Trophoblast cell (in vitro differentiated cells and primary cell): ENCODE measurements at regions not wholly inside any gene's neighbourhood (a gene's known extent, or its start where the extent isn't known, plus 50 kb on each side); places are given as distances from the start of the nearest gene placed in this dataset.

Experiments
- DNase-seq, 2 donors: peaks; one replicate each; pipeline ENCODE4 v3.0.0-alpha.2; 2016
- H2AFZ ChIP-seq: 2 replicates; pipeline ENCODE4 v1.6.1; 2013; ENCODE audit warnings: low read length, moderate library complexity, mild to moderate bottlenecking; ENCODE audit not compliant: insufficient read depth, poor library complexity
- H2AK5ac ChIP-seq: 2 replicates; pipeline ENCODE4 v1.6.1; 2013; ENCODE audit warnings: mild to moderate bottlenecking, low read length
- H2BK120ac ChIP-seq: 2 replicates; pipeline ENCODE4 v1.6.1; 2013; ENCODE audit warnings: low read length, mild to moderate bottlenecking, moderate library complexity; ENCODE audit not compliant: insufficient read depth, poor library complexity
- H2BK12ac ChIP-seq: 2 replicates; pipeline ENCODE4 v1.6.1; 2013; ENCODE audit warnings: mild to moderate bottlenecking, low read length, moderate library complexity
- H2BK5ac ChIP-seq: 2 replicates; pipeline ENCODE4 v1.6.1; 2013; ENCODE audit warnings: low read length, low read depth, moderate library complexity, mild to moderate bottlenecking; ENCODE audit not compliant: poor library complexity
- H3K14ac ChIP-seq: 2 replicates; pipeline ENCODE4 v1.6.1; 2013; ENCODE audit warnings: mild to moderate bottlenecking, low read length
- H3K18ac ChIP-seq: 2 replicates; pipeline ENCODE4 v1.6.1; 2013; ENCODE audit warnings: mild to moderate bottlenecking, low read length
- H3K23ac ChIP-seq: 2 replicates; pipeline ENCODE4 v1.6.1; 2013; ENCODE audit warnings: low read length
- H3K27ac ChIP-seq: 2 replicates; pipeline ENCODE4 v1.5.1; 2013; ENCODE audit warnings: low read depth, mild to moderate bottlenecking, inconsistent platforms, low read length, moderate library complexity
- H3K27me3 ChIP-seq: 2 replicates; pipeline ENCODE4 v1.6.1; 2013; ENCODE audit warnings: inconsistent platforms, mild to moderate bottlenecking, low read length, moderate library complexity; ENCODE audit not compliant: insufficient read depth
- H3K36me3 ChIP-seq, 2 experiments: 1 replicate in 1 of 2; 2 replicates in 1 of 2; pipeline ENCODE4 v1.6.1; 2013; ENCODE audit warnings: low read length in 2 of 2, mild to moderate bottlenecking in 2 of 2, moderate library complexity in 1 of 2; ENCODE audit not compliant: insufficient read depth in 2 of 2, control insufficient read depth in 1 of 2
- H3K4ac ChIP-seq: 2 replicates; pipeline ENCODE4 v1.6.1; 2013; ENCODE audit warnings: low read depth, mild to moderate bottlenecking, low read length, moderate library complexity
- H3K4me1 ChIP-seq, 2 experiments: 1 replicate in 1 of 2; 2 replicates in 1 of 2; pipeline ENCODE4 v1.6.1; 2013; ENCODE audit warnings: low read length in 2 of 2, mild to moderate bottlenecking in 2 of 2, moderate library complexity in 1 of 2; ENCODE audit not compliant: insufficient read depth in 2 of 2, control insufficient read depth in 1 of 2
- H3K4me2 ChIP-seq: 2 replicates; pipeline ENCODE4 v1.6.1; 2013; ENCODE audit warnings: inconsistent platforms, mild to moderate bottlenecking, low read length, moderate library complexity
- H3K4me3 ChIP-seq: 2 replicates; pipeline ENCODE4 v1.5.1; 2013; ENCODE audit warnings: mild to moderate bottlenecking, low read depth, low read length, inconsistent platforms
- H3K79me1 ChIP-seq: one replicate; pipeline ENCODE4 v1.6.1; 2013; ENCODE audit warnings: low read length
- H3K79me2 ChIP-seq: 2 replicates; pipeline ENCODE4 v1.6.1; 2013; ENCODE audit warnings: low read length, mild to moderate bottlenecking; ENCODE audit not compliant: control insufficient read depth, insufficient read depth, poor library complexity
- H3K9ac ChIP-seq: 2 replicates; pipeline ENCODE4 v1.6.1; 2013; ENCODE audit warnings: mild to moderate bottlenecking, low read length
- H3K9me3 ChIP-seq: 2 replicates; pipeline ENCODE4 v1.6.1; 2013; ENCODE audit warnings: low read depth, mild to moderate bottlenecking, control low read depth, inconsistent platforms, low read length; ENCODE audit not compliant: insufficient read depth
- H4K12ac ChIP-seq: 2 replicates; pipeline ENCODE4 v1.6.1; 2013; ENCODE audit warnings: low read depth, mild to moderate bottlenecking, low read length, moderate library complexity
- H4K8ac ChIP-seq: 2 replicates; pipeline ENCODE4 v1.6.1; 2013; ENCODE audit warnings: low read depth, mild to moderate bottlenecking, low read length, moderate library complexity
- H4K91ac ChIP-seq: one replicate; pipeline ENCODE4 v1.6.1; 2013; ENCODE audit warnings: low read depth, mild to moderate bottlenecking, low read length, moderate library complexity
- whole genome bisulfite sequencing: extraction: QIAGEN DNeasy Blood & Tissue Kit; methylation state at CpG from one replicate; pipeline ENCODE4 v1.1.7; 2013; ENCODE audit warnings: missing lambda C conversion rate; ENCODE audit not compliant: insufficient read length, insufficient coverage; ENCODE audit errors: extremely low coverage; 5-methylcytosine and 5-hydroxymethylcytosine counted together

- H2BK12ac ChIP-seq = no peak overlapping the region
- H4K12ac ChIP-seq = no peak overlapping the region
- no peak overlapping the region for H3K4me2 ChIP-seq
- H3K14ac ChIP-seq = no peak overlapping the region
- peaks cover 36% of the 10 kb centered on the region for H3K27me3 ChIP-seq
- peaks cover 31% of the 10 kb centered on the region in 2 experiments for H3K4me1 ChIP-seq
- no peak overlapping the region for H3K9ac ChIP-seq
- H3K4ac ChIP-seq = no peak overlapping the region
- H3K18ac ChIP-seq = no peak overlapping the region
- H2AK5ac ChIP-seq = no peak overlapping the region
- no peak overlapping the region for H3K23ac ChIP-seq
- no peak overlapping the region for H2AFZ ChIP-seq
- no peaks in the 10 kb centered on the region for H3K79me2 ChIP-seq
- no peak for DNase-seq
- no CpG with 5 or more reads among the region's 6 CpGs for WGBS
- no peaks in the 10 kb centered on the region for H3K9me3 ChIP-seq
- H3K36me3 ChIP-seq = no peaks in the 10 kb centered on the region
- H2BK120ac ChIP-seq = no peak overlapping the region
- no peak overlapping the region for H4K8ac ChIP-seq
- H4K91ac ChIP-seq = no peak overlapping the region
- no peak overlapping the region for H3K4me3 ChIP-seq
- no peak overlapping the region for H3K27ac ChIP-seq
- H3K79me1 ChIP-seq = no peaks in the 10 kb centered on the region
- H2BK5ac ChIP-seq = no peak overlapping the region
Observed at GRCh38 chr7:128164955-128165670, 76.0 kb upstream of the LEP start.

GRCh38 chr7:128165927-128166420, 75.1 kb upstream of the LEP start:
- Histone ChIP-seq H2AK5ac (no peak overlapping the region), H4K91ac (no peak overlapping the region), H3K23ac (no peak overlapping the region), H3K4me1 (peaks cover 31% of the 10 kb centered on the region in 2 experiments), H3K27ac (no peak overlapping the region), H2BK120ac (no peak overlapping the region), H3K79me2 (no peaks in the 10 kb centered on the region), H3K4me2 (no peak overlapping the region), H3K36me3 (no peaks in the 10 kb centered on the region), H3K14ac (no peak overlapping the region), H3K4me3 (no peak overlapping the region), H2BK5ac (no peak overlapping the region), H4K8ac (no peak overlapping the region), H3K9me3 (no peaks in the 10 kb centered on the region), H3K27me3 (peaks cover 36% of the 10 kb centered on the region), H2AFZ (no peak overlapping the region), H3K4ac (no peak overlapping the region), H2BK12ac (no peak overlapping the region), H3K9ac (no peak overlapping the region), H3K79me1 (no peaks in the 10 kb centered on the region), H3K18ac (no peak overlapping the region), H4K12ac (no peak overlapping the region)
- WGBS = no CpG with 5 or more reads among the region's 14 CpGs
- DNase-seq = no peak

GRCh38 chr7:128166603-128167041, 74.5 kb upstream of the LEP start:
- DNase-seq = peak in 1 of 2 donors; percentile 41
- no CpG with 5 or more reads among the region's 44 CpGs for WGBS

DNA sequence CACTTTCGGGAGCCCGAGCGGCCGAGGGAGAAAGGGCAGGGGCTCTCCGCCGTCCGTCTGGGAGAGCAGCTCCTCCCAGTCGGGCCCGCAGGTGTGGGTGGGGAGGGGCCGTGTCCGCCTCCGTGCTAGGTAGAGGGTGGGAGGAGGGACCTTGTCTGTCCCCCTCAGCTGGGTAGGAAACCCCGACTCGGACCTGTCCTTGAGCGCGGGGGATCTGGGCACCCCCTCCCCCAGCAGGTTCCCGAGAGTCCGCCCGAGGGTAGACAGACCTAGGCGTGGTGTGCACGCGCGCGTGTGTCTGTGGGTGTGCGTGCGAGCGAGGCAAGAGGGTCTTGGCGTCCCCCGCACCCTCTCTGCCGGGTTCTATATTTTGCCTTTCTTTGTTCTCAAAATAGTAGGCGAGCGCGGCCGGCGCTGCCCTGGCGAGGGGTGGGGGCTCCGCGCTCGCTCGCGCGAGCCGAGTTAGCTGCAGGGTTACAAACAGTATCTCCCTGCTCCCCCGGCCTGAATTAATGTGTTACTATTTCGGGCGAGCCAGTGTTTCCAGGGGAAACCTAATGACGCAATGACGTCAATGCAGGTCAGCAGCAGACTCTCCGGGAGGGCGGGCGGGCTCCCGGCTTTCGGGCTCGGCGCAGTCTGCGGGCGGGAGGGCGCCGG, 73.9 kb upstream of the LEP start:
- Histone ChIP-seq H2BK120ac (no peak overlapping the region), H3K9me3 (peaks cover 2% of the 10 kb centered on the region), H4K8ac (no peak overlapping the region), H3K4me3 (no peak overlapping the region), H3K27me3 (peaks cover 36% of the 10 kb centered on the region), H4K12ac (no peak overlapping the region), H3K27ac (no peak overlapping the region), H2AK5ac (no peak overlapping the region), H3K79me1 (no peaks in the 10 kb centered on the region), H3K4ac (no peak overlapping the region), H2AFZ (peak overlapping the region; percentile 23), H3K9ac (no peak overlapping the region), H4K91ac (no peak overlapping the region), H3K23ac (no peak overlapping the region), H3K18ac (no peak overlapping the region), H3K79me2 (no peaks in the 10 kb centered on the region), H3K4me1 (peaks cover 31% of the 10 kb centered on the region in 2 experiments), H3K14ac (no peak overlapping the region), H3K4me2 (peak overlapping the region; percentile 67), H2BK5ac (no peak overlapping the region), H3K36me3 (no peaks in the 10 kb centered on the region), H2BK12ac (no peak overlapping the region)
- no CpG with 5 or more reads among the region's 59 CpGs for WGBS
- DNase-seq = peak in 1 of 2 donors; percentile 61

More at GRCh38 chr7:128166603-128167041, 74.5 kb upstream of the LEP start:
- Histone ChIP-seq H3K36me3 (no peaks in the 10 kb centered on the region), H3K79me1 (no peaks in the 10 kb centered on the region), H4K91ac (no peak overlapping the region), H3K27ac (no peak overlapping the region), H2BK12ac (no peak overlapping the region), H3K18ac (no peak overlapping the region), H4K12ac (no peak overlapping the region), H3K9ac (no peak overlapping the region), H2AFZ (peak overlapping the region; percentile 45), H3K4ac (no peak overlapping the region), H3K4me1 (peaks cover 31% of the 10 kb centered on the region in 2 experiments), H3K9me3 (no peaks in the 10 kb centered on the region), H2AK5ac (no peak overlapping the region), H3K79me2 (no peaks in the 10 kb centered on the region), H3K27me3 (peaks cover 36% of the 10 kb centered on the region), H4K8ac (no peak overlapping the region), H3K14ac (no peak overlapping the region), H2BK5ac (no peak overlapping the region), H3K23ac (no peak overlapping the region), H2BK120ac (no peak overlapping the region), H3K4me3 (peak overlapping the region; percentile 11), H3K4me2 (peak overlapping the region; percentile 67)
